SU-DHL-6 (cell line): ENCODE measurements at regions not wholly inside any gene's neighbourhood (a gene's known extent, or its start where the extent isn't known, plus 50 kb on each side); places are given as distances from the start of the nearest gene placed in this dataset.

ENCODE experiments used
- EZH2phosphoT487 ChIP-seq: fragments of 200-600 bp; sonication (generic), shearing (Covaris generic); conservative IDR thresholded peaks from 2 replicates; pipeline ENCODE4 v1.6.1; 2018; ENCODE audit warnings: mild to moderate bottlenecking, antibody characterized with exemption, low read length, moderate library complexity, mixed read lengths
- TF ChIP-seq, protein P1 (sequence below): fragments of 200-600 bp; sonication (generic); IDR thresholded peaks from one replicate; pipeline ENCODE4 v1.5.1; 2017; ENCODE audit warnings: antibody characterized with exemption, mild to moderate bottlenecking, low read length, moderate library complexity; ENCODE audit not compliant: insufficient read depth, poor library complexity, severe bottlenecking

DNA sequence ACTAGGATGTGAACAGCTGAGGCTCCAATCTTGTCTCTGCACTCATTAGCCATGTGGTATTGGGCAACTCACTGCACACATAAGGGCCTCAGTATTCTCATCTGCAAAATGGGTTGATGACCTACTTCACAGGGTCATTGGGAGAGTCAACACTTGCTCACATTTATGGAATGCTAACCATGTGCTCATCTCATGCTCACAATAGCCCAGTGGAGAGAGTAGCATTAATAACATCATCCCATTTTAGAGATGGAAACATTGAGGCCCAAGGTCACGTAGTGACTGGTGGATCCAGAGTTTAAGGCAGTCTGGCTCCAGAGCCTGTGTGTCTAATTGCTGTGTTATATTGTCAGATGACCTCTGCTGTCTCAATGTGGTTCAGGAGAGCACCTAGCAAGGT lies 270.2 kb upstream of the SRRM4 start:
- TF ChIP-seq, protein P1, sequence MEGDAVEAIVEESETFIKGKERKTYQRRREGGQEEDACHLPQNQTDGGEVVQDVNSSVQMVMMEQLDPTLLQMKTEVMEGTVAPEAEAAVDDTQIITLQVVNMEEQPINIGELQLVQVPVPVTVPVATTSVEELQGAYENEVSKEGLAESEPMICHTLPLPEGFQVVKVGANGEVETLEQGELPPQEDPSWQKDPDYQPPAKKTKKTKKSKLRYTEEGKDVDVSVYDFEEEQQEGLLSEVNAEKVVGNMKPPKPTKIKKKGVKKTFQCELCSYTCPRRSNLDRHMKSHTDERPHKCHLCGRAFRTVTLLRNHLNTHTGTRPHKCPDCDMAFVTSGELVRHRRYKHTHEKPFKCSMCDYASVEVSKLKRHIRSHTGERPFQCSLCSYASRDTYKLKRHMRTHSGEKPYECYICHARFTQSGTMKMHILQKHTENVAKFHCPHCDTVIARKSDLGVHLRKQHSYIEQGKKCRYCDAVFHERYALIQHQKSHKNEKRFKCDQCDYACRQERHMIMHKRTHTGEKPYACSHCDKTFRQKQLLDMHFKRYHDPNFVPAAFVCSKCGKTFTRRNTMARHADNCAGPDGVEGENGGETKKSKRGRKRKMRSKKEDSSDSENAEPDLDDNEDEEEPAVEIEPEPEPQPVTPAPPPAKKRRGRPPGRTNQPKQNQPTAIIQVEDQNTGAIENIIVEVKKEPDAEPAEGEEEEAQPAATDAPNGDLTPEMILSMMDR: no peak
- TF ChIP-seq EZH2phosphoT487: no peak
